ENCODE measurements at regions not wholly inside any gene's neighbourhood (a gene's known extent, or its start where the extent isn't known, plus 50 kb on each side); places are given as distances from the start of the nearest gene placed in this dataset.

- no peak for TF ChIP-seq CTCF (IDR thresholded peaks at IDR 0.05; ENCODE audit: low read length)
- TF ChIP-seq EZH2 (optimal IDR thresholded peaks at IDR 0.05; ENCODE audit: low read depth, low read length) = no peak
- no peak for TF ChIP-seq EZH2phosphoT487 (IDR thresholded peaks at IDR 0.05; ENCODE audit: low read length)
Observed at GRCh38 chr5:118657576-118657975, 330.8 kb downstream of the DTWD2 start.
